Adrenal gland (tissue), 5 donors: ENCODE measurements at regions not wholly inside any gene's neighbourhood (a gene's known extent, or its start where the extent isn't known, plus 50 kb on each side); places are given as distances from the start of the nearest gene placed in this dataset.

Experiments used
- POLR2A ChIP-seq, 2 donors: fragments of 450-650 bp; IDR thresholded peaks; one replicate each; pipeline ENCODE4 v1.6.1; 2017; ENCODE audit warnings: antibody characterized with exemption in 2 of 2, mild to moderate bottlenecking in 2 of 2, moderate library complexity in 1 of 2
- TF ChIP-seq, protein P1 (sequence below), 6 experiments: fragments of 450-650 bp in 4 of 6; fragments of 200-600 bp in 2 of 6; sonication (generic) in 1 of 6; IDR thresholded peaks; 1 replicate in 5 of 6; 2 replicates in 1 of 6; pipeline versions ENCODE4 v1.5.1 to v1.8.0; 2016 to 2021; ENCODE audit warnings: antibody characterized with exemption in 6 of 6, mild to moderate bottlenecking in 2 of 6, moderate library complexity in 1 of 6
- donor health status: DM: no; HTN: no; CAD: no.

GRCh38 chr6:150492941-150493340 is 106.7 kb upstream of the PLEKHG1 start:
- TF ChIP-seq, protein P1, sequence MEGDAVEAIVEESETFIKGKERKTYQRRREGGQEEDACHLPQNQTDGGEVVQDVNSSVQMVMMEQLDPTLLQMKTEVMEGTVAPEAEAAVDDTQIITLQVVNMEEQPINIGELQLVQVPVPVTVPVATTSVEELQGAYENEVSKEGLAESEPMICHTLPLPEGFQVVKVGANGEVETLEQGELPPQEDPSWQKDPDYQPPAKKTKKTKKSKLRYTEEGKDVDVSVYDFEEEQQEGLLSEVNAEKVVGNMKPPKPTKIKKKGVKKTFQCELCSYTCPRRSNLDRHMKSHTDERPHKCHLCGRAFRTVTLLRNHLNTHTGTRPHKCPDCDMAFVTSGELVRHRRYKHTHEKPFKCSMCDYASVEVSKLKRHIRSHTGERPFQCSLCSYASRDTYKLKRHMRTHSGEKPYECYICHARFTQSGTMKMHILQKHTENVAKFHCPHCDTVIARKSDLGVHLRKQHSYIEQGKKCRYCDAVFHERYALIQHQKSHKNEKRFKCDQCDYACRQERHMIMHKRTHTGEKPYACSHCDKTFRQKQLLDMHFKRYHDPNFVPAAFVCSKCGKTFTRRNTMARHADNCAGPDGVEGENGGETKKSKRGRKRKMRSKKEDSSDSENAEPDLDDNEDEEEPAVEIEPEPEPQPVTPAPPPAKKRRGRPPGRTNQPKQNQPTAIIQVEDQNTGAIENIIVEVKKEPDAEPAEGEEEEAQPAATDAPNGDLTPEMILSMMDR (IDR thresholded peaks at IDR 0.05) = no peak
- TF ChIP-seq POLR2A (IDR thresholded peaks at IDR 0.05) = no peak
